GM21717 (cell line): ENCODE measurements at regions not wholly inside any gene's neighbourhood (a gene's known extent, or its start where the extent isn't known, plus 50 kb on each side); places are given as distances from the start of the nearest gene placed in this dataset.
"Not testable (repeated sequence)": the region's sequence is repeated elsewhere in the genome, so short reads cannot be mapped to it uniquely, and the experiment has no call there.

ENCODE experiments used
- ATAC-seq: cut with Tn5 transposase; IDR thresholded peaks from one replicate; pipeline ENCODE4 v1.9.1; 2021; ENCODE audit warnings: mild to moderate bottlenecking, moderate library complexity; ENCODE audit not compliant: unreplicated experiment

DNA sequence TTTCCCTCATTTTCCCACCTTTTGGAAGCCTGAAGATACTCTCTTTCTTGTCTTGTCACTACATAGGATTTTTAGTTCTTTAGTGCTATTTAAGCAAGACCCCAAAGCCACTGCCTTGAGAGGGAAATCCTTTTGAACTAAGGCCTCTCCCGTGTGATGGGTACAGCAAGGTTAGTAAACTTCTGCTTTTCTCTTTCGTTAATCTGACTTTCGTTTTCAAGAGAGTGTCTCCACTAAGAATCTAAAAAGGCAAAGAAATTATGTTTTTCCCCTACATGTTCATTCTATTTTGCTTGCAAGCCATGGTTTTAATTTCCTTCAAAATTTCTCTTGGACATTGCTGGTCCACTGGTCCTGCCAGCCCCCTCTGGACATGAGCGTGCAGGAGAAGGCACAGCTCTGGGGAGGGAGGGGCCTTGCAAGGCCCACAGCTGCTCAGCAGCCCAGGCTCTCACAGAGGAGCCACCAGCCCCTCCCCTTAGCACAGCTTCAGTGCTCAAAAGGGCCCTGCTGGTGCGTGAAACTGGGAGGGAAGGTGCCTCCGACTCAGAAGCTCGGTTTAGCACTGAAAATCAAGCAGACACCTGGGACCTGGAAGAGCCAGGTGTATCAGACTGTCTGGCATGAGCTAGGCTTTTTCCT, 210.9 kb upstream of the GALNT2 start:
- ATAC-seq = peak; percentile 95

DNA sequence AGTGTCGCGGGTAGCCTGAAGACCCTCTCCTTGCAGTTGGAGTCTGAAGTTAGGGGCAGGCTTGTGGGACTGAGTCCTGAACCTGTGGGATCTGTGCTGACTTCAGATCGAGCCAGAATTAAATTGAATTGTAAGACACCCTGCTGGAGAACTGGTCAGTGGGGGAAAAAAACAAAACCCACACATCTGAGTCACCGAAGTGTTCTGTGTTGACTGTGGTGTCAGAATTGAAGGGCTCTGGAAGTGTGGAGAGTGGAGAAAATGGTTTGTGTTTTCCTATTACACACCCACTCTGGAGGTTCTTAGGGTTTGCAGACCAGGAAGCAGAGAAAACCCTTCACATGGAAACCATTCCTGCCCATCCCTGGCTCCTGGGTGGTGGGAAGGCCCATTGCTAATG, 209.5 kb upstream of the GALNT2 start:
- ATAC-seq = no peak

DNA sequence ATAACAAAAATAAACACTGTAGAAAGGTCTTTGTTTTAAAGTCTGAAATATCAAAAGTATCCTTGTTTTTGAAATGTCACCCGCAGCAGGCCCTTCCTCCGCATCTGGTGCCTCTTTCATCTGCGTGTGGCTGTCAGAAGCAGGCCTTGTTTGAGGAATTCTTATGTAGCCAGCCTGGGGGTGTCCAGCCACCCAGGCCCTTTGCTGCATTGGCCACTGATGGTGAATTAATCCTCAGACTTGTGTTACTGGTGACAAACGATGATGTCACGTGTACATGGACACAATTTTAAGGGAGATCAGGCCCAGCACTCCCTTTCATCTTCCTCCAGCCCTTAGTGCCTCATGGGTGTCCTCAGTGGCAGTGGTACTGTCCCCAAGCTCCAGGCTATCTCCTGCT, 208.0 kb upstream of the GALNT2 start:
- no peak for ATAC-seq

DNA sequence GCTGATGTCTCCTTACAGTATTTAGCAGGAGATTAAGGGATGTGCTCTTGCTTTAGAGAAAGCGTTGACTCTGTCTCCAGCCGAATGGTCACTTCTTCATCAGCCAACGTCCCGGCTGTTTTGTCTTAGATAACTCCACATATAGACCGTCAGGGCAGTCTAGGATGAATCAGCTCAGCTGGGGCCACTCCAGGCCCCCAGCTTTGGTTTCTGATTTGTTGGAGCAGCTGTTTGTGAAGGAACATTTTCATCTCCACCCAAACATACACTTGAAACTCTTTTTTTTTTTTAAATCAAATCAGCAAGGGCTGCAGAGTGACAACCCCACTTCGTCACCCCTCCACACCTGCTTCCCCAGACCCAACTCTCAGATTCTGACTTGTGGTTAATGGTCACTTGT, 206.1 kb upstream of the GALNT2 start:
- no peak for ATAC-seq

DNA sequence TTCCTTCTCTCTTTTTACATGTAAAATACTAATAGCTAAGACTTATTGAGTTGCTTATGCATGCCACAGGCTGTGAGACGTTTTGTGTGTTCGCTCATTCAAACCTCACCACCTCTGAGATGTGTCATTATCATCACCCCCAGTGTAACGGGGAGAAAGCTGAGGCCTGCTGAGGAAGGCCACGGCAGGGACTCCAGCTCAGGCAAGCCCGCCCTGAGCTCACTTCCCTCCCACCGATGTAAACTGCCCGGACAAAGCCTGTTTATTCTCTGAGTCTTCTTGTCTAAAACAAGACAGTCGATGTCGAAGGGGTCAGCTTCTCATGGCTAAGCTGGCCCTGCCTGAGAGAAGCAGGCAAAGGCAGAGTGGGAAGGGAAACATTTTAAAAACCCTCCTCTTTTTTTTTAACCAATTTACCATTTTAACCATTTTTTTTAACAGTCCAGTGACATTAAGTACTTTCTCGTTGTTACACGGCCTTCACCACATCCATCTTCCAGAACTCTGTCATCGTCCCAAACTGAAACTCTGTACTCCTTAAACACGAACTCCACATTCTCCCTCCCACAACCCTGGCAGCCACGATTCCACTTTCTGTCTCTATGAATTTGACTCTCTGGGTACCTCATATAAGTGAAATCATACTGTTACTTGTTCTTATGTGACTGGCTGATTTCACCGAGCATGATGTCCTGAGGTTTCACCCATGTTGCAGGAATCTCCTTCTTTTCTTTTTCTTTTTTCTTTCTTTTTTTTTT, 204.8 kb upstream of the GALNT2 start:
- ATAC-seq = no peak

DNA sequence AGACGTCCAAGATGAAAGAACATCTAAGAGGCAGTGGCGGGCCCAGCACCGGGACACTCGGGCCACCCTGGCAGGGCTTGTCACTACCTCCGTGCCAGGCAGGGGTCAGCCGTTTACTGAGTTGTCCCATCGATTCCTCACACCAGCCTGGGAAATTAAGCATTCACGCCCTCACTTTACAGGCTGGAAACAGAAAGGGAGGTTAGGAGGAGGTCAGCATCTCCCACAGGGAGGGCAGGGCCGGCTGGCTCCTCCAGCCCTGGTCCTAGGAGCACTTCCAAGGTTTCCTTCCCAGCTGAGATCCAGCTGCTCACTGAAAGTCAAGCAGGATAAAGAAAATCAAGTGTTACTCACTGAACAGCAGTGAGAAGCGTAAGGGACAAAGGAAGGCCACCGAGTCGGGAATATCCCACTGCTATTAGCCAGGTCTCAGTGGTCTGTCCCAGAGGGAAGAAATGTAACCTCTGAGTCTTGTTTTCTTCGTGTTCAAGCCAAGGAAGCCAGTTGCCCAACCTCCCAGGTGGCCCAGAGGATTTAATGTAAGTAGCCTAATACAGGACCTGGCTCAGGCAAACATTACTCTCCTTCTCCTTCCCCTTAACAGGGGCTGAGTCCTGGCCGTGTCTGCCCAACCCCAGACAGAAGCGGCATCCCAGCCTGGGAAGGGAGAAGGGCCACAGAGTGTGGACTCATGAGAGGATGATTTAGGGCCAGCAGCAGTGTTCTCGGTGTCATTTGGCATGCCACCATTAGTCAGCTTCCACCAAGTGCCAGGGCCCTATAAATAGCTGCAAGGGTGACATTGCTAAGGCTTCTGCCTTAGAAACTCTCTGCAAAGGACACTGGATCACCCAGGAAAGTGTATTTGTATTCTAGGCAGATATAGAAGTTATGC, 203.1 kb upstream of the GALNT2 start:
- ATAC-seq = no peak

DNA sequence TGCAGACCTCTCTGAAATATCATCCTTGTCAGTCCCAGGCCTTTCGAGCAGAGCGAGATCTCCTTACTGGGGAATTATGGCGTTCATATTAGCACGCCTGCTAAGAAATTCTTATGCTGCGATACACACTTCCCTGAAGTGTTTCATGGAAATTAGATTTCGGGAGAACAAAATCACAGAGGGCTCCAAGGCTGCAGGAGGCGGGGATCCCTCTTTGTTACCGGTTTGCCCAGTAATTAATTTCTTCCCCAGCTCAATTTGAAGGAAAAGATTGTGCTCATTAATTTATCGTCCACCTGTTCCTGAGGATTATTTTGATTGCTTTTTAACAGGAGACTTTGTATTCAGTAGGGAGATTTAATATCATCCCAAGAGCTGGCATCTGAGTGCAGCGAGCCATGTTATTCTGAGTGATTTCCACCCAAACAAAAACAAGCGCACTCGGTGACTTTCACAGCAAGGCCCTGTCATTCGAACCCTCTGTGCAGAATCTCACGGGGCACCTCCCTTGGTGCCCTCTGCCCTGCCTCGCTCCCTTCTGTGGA, 202.3 kb upstream of the GALNT2 start:
- ATAC-seq = no peak

DNA sequence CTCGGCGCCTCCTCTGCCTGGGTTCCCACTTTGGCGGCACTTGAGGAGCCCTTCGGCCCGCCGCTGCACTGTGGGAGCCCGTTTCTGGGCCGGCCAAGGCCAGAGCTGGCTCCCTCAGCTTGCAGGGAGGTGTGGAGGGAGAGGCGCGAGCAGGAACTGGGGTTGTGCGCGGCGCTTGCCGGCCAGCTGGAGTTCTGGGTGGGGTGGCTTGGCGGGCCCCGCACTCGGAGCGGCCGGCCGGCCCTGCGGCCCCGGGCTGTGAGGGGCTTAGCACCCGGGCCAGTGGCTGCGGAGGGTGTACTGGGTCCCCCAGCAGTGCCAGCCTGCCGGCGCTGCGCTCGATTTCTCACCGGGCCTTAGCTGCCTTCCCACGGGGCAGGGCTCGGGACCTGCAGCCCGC, 201.7 kb upstream of the GALNT2 start:
- not testable (repeated sequence) for ATAC-seq

DNA sequence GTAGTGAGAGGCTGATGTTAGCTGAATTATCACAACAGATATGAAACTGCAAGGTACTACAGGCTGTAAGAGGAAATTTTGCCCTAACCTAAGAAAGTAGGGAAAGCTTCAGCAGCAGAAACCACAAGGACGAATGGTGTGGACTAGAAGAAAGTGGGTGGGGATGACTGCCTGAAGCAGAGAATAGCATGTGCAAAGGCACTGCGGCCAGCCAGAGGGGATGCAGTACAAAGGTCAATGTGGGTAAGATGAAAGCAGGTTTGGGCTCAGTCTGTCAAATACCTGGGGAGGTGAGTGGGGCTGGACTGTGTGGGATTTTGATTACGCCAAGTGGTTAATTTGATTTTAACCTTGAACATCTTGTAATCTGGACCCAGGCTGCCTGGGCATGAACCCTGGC, 199.3 kb upstream of the GALNT2 start:
- ATAC-seq = no peak

DNA sequence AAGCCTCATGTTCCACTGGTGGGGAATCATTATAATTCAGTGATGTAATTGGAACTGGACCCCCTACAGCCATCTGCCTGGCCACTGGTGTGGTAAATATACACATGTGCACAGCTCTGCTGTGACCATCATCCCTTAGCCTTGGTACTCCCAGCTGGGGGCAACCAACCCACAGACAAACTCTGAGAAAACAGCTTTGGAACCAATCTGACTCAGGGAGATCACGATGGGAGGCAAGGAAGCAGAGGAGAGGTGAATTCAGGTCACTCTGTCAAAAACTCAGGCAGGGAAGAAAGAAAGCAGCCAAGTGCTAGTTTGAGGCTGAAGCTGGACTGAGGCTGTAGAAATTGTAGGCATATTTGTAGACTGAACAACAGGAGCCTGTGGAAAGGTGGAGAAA, 197.8 kb upstream of the GALNT2 start:
- no peak for ATAC-seq

DNA sequence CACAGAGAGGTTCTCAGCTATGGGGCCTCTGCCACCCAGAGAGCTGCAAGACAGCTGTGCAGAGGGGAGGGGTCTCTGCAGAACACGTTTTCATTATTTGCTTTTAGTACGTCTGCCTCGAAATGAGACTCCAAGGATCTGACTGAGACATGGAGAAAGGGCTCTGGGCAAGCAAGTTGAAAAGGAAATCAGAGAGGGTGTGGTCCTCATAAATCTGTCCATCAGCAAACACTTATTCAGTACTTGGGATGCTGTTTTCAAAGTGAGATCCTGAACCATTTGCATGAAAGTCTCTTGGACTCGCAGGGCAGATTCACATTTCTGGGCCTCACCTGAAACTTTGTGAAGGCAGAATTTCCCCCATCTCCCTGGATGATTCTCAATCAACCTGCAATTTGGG, 197.4 kb upstream of the GALNT2 start:
- no peak for ATAC-seq

DNA sequence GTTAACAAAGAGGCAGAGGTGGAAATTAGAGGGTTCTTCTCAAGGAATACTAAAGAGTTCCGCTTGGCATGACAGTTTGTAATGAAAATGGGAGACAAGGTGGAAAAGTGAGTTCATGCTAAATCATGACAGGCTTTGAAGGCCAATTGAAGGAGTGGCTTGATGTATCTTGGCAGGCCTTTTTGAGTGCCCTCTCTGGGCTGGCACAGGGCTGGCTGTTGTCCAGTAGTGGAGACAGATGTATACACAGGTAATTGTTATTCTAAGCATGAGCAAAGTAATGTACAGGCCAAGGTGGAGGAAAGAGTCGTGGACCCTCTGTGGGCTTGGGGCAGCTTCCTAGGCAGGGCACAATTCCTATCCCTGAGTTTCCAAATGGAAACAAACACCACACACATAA, 196.7 kb upstream of the GALNT2 start:
- ATAC-seq = no peak

DNA sequence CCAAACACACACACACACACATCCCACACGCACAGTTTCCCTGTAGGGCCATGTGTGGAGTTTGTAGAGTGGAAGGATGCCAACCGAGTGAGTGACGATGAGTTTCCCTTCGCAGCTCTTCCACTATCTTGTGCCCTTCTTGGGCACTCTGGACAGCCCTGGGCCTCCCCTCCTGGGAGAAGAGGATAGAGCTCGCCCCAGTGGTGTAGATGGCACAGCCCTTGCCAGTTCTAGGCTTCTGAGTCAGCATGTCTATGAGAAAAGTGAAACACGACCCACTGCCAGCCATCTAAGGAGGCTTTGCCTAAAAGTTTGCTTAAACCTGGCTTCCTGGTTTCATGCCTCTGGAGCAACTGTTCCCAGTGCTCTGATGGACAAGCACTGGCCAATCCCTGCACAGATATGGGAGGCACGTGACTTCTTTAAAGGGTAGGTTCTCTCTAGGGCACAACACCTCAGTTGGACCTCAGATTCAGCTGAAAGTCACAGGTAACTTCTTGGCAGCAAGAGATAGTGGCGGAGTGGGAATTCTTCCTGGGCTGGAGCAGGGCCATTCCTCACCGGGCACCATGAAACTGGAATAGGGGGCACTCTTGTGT, 195.9 kb upstream of the GALNT2 start:
- ATAC-seq = no peak

DNA sequence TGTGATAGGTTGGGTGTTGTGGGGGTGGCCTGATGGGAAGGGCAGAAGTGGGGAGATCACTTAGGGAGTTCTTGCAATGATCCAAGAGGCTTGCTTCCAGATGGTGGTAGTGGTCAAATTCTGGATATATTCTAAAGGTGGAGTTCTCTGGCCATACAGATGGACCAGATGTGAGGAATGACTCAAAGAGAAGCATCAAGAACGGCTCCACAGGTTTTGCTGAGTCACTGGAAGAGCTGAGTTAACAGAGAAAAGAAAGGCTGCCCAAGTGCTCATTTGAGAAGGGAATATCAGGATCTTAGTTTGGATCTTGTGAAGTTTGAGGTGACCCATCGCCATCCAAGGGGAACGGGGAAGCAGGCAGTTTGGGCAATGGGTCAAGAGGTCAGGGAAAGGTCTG, 192.9 kb upstream of the GALNT2 start:
- no peak for ATAC-seq

DNA sequence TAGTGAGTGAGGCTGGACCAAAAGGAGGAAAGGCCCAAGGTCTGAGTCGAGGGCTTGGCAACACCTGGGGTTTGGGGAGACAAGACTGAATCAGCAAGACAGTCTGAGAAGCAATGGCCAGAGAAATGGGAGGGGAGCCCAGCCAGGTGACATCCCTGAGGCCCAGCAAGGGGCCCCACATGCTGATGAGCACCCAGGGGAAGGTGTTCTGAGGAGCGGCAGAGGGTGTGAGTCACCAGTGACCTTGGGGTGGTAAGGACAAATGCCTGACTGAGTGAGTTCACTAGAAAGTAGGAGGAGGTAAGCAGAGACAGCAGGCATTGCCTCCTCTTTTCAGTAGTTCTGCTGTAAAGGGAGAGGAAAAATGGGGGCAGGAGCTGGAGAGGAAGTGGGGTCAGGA, 192.4 kb upstream of the GALNT2 start:
- no peak for ATAC-seq

DNA sequence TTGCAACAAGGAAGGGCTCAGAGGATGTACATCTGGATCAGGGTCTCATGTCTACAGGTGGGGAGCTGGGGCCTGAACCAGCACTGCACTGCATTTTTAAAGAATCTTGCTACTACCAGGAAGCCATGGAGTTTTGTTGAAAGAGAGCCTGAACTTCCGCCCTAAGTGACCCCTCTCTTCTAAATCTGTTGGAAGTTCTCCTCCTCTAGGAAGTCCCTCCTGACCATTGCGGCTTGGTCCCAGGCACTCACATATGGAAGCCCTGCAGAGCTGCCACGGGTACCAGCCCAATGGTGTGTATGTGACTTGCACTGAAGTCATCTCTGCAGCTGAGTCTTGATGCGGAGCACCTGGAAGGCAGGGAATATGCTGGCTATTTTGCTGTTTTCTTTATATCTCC, 192.0 kb upstream of the GALNT2 start:
- no peak for ATAC-seq

DNA sequence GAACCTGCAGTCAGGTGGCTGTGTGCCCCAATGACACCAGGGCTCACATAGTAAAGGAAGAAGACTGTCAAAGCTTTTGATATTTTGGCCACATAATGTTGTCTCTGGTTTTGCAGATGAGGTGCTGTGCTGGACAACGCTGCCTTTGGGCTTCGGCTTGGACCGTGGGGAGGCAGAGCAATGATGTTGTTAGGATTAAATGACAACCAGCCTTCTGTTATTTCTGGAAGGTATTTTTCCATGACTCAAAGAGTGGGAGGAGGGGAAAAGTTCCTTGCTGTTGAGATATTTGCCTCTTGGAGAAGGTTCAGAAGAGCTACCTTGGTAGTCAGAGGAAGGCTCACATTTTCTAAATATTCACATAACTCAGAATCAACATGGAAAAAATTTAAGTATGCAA, 187.3 kb upstream of the GALNT2 start:
- ATAC-seq = no peak

DNA sequence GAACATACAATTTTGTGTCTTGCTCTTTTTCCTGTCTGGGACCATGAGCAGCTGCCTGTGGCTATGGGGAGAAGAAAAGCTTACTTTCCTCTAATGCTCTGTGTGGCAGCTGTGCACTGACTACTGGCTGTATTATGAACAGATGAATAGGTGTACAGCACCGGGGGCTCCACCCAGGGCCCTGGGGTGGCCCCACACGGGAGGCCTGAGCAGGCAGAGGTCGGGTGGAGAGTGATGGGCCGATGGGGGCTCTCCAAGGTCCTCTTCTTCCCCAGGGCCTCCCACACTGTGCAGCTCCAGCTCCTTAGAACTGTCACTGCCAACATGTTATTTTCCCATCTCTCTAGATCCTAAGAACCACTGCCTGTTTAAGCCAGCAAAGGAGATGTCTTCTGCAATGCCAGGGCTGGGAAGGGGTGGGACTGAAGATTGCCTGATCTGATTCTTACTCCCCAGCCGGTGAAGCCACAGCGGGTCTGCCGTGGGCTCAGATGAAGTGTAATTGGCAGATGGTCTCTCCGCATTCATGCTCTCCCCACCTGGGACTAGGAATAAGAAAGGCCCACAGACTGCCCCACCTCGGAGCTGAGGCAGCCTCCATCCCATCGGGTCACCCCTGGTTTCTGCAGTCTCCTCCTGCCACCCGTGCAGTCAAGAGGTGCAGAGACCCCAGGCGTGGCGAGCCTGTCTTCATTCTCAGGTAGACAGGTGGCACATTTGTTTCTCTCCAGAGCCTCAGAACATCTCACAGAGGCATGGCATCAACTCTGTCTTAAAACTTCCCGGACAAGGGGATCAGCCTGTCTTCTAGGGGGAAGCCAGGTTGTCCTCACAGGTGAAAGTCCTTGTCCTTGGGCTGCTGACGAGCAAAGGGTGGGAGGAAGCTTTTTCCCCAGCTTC, 186.5 kb upstream of the GALNT2 start:
- no peak for ATAC-seq

DNA sequence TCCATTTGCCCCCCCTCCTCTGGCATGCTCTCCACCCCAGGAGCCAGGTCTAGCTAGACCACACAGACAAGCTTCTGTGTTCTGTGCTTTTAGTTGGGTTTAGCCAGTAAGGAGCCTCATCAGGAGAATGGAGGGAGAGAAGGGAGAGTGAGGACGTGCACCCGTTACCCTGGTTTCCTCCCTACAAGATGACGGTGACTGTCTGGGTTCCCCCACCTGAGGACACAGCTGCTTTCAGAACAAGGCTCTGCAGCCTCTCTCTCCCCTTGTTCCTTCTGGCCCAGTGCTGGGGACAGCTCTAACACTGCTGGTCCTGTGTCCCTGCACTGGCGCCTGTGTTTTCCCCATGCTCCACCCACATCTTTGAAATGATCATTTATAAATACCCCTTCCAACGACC, 184.4 kb upstream of the GALNT2 start:
- ATAC-seq = no peak
